ENCODE measurements at regions not wholly inside any gene's neighbourhood (a gene's known extent, or its start where the extent isn't known, plus 50 kb on each side); places are given as distances from the start of the nearest gene placed in this dataset.

- DNase-seq = no peak
- Mint-ChIP-seq H3K27ac (ENCODE audit: unreplicated experiment) (no peak overlapping the region), H3K4me1 (ENCODE audit: low read depth, unreplicated experiment) (peaks cover 6% of the 10 kb centered on the region), H3K27me3 (ENCODE audit: unreplicated experiment) (peaks cover 5% of the 10 kb centered on the region), H3K4me3 (ENCODE audit: unreplicated experiment) (no peak overlapping the region), H3K36me3 (ENCODE audit: unreplicated experiment) (no peaks in the 10 kb centered on the region), H3K9me3 (ENCODE audit: unreplicated experiment) (peaks cover 3% of the 10 kb centered on the region)
- TF ChIP-seq, protein P1, sequence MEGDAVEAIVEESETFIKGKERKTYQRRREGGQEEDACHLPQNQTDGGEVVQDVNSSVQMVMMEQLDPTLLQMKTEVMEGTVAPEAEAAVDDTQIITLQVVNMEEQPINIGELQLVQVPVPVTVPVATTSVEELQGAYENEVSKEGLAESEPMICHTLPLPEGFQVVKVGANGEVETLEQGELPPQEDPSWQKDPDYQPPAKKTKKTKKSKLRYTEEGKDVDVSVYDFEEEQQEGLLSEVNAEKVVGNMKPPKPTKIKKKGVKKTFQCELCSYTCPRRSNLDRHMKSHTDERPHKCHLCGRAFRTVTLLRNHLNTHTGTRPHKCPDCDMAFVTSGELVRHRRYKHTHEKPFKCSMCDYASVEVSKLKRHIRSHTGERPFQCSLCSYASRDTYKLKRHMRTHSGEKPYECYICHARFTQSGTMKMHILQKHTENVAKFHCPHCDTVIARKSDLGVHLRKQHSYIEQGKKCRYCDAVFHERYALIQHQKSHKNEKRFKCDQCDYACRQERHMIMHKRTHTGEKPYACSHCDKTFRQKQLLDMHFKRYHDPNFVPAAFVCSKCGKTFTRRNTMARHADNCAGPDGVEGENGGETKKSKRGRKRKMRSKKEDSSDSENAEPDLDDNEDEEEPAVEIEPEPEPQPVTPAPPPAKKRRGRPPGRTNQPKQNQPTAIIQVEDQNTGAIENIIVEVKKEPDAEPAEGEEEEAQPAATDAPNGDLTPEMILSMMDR (IDR thresholded peaks at IDR 0.05; ENCODE audit: partially characterized antibody, unreplicated experiment) = no peak
Measured at GRCh38 chr2:239502430-239503186, 101.8 kb upstream of the HDAC4 start.

- Mint-ChIP-seq H3K9me3 (ENCODE audit: unreplicated experiment) (peaks cover 7% of the 10 kb centered on the region), H3K27me3 (ENCODE audit: unreplicated experiment) (peaks cover 8% of the 10 kb centered on the region), H3K36me3 (ENCODE audit: unreplicated experiment) (no peaks in the 10 kb centered on the region), H3K4me1 (ENCODE audit: low read depth, unreplicated experiment) (no peaks in the 10 kb centered on the region), H3K27ac (ENCODE audit: unreplicated experiment) (no peak overlapping the region), H3K4me3 (ENCODE audit: unreplicated experiment) (no peak overlapping the region)
- TF ChIP-seq, protein P1 (IDR thresholded peaks at IDR 0.05; ENCODE audit: partially characterized antibody, unreplicated experiment) = no peak
- DNase-seq = no peak
Measured at GRCh38 chr2:239500574-239501550, 100.0 kb upstream of the HDAC4 start.

DNA sequence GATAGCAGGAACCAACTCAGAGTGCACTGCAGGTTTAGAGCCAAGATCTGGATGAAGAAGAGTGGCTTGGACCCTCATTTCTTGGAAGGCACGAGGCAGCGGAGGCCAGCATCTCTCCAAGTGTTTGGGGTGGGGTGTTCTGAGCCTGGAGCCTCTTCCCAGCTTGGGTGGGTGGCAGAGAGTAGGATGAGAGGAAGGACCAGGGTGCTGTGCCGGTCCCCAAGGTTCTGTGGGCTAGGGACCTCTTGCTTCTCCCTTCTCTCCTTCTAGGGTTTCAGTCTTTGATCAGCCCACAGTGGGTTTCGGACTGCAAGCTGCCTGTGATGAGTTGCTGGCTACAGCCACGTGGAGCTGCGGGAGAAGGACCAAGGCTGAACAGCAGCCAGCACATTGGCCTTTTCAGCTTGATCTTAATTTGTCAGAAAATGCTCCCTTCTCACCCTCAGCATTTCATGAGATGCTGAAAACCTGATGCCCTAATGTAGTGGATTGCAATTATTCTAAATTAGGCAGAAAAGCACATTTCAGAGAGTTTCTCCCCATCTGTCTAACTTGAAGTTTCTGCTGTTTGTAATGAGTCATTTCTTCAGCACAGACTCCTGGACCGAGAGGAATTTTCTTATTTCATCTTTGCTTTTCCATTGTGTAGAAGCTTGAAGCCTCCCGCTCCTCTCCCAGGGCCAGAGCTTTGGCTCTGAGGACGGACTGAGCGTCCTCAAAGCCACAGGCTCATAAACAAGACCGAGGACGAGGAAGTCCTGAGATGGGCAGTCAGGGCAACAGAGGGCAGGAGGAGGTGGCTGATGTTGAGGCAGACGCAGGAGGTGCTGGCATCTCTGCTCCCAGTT lies 99.1 kb upstream of the HDAC4 start:
- no peak for DNase-seq
- no peaks in the 10 kb centered on the region for H3K4me1 Mint-ChIP-seq (ENCODE audit: low read depth, unreplicated experiment)
- peaks cover 8% of the 10 kb centered on the region for H3K9me3 Mint-ChIP-seq (ENCODE audit: unreplicated experiment)
- peaks cover 6% of the 10 kb centered on the region for H3K27me3 Mint-ChIP-seq (ENCODE audit: unreplicated experiment)
- H3K4me3 Mint-ChIP-seq (ENCODE audit: unreplicated experiment) = no peak overlapping the region
- TF ChIP-seq, protein P1 (IDR thresholded peaks at IDR 0.05; ENCODE audit: partially characterized antibody, unreplicated experiment) = no peak
- H3K36me3 Mint-ChIP-seq (ENCODE audit: unreplicated experiment) = no peaks in the 10 kb centered on the region
- H3K27ac Mint-ChIP-seq (ENCODE audit: unreplicated experiment) = no peak overlapping the region

DNA sequence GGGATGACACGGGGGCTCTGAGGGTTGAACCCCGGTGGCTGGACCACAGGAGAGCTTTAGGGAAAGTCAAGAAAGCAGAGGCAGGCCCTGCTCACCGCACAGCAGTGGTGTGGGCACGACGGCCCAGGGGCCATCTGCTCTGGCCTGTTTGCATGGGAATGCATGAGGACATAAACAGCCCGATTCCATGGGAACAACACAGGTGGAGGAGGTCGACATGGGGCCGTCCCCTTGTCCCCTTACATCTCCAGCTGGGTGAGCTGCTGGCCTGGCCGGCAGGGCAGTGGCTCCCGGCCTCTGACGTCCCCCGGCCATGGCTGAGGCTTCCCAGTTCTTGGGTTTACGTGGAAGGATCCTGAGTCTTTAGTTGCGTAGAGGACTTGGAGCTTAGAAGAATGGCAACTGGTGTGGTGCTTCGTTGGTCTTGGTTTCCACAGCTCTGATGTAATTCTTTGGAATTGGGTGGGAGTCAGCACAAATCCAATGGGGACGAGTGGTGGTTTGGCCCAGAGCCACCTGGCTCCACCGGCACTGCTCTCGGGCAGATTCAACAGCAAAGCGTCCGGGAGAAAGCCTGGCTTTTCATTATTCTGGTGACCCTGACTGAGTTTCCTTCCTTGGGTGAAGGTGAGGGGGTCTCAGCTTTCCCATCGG lies 98.3 kb upstream of the HDAC4 start:
- Mint-ChIP-seq H3K9me3 (ENCODE audit: unreplicated experiment) (peaks cover 8% of the 10 kb centered on the region), H3K36me3 (ENCODE audit: unreplicated experiment) (no peaks in the 10 kb centered on the region), H3K4me1 (ENCODE audit: low read depth, unreplicated experiment) (no peaks in the 10 kb centered on the region), H3K27me3 (ENCODE audit: unreplicated experiment) (peaks cover 6% of the 10 kb centered on the region), H3K4me3 (ENCODE audit: unreplicated experiment) (no peak overlapping the region), H3K27ac (ENCODE audit: unreplicated experiment) (no peak overlapping the region)
- TF ChIP-seq, protein P1 (IDR thresholded peaks at IDR 0.05; ENCODE audit: partially characterized antibody, unreplicated experiment) = no peak
- DNase-seq = no peak
